CD4-positive, alpha-beta T cell treated with Interferon gamma for 1 hour (primary cell): ENCODE measurements at regions not wholly inside any gene's neighbourhood (a gene's known extent, or its start where the extent isn't known, plus 50 kb on each side); places are given as distances from the start of the nearest gene placed in this dataset.
A peak's percentile ranks its signal among the peaks of the same experiment; 100 is the strongest.

Source experiments
- DNase-seq: peaks from one replicate; pipeline ENCODE4 v3.0.0-alpha.2; 2020

DNA sequence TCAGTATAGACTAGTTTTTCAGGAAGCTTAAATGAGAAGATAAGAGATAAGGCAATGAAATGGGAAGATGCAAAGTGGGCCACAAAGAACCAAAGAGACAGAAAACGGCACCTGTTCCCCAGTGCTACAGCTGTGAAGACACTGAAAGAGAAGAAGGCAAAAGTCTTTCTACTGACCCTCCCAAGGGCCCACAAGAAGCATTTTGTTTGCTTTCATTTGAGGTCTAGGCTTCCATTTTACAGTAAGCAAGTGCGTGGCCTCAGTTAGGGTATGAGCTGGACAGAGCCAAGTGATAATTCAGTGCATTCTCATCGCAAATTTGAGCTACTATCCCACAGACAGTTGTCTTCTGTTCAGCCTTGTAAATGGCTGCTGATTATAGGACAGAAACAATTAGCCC is 53.4 kb upstream of the STK17B start:
- no peak for DNase-seq

DNA sequence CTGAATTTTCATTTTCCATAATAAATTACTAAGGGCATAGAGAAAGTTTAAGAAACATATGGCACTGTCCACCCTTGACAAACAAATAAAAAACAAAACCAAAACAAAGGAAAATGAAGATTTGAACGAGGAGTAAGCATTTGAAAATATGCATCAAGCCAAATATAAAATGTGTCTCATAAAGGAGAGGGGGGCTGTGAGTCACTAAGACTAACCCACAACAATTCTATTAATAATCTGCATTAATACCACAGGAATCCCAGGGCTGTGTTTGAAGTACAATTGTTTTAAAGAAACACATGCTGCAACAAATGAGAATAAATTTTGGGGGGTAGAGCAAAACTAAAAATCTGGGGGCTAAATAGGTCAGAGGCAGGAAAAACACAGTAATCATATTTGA is 53.8 kb upstream of the STK17B start:
- DNase-seq = no peak

- DNase-seq = no peak
These were observed 54.8 kb upstream of the STK17B start for GRCh38 chr2:196226058-196226706.

DNA sequence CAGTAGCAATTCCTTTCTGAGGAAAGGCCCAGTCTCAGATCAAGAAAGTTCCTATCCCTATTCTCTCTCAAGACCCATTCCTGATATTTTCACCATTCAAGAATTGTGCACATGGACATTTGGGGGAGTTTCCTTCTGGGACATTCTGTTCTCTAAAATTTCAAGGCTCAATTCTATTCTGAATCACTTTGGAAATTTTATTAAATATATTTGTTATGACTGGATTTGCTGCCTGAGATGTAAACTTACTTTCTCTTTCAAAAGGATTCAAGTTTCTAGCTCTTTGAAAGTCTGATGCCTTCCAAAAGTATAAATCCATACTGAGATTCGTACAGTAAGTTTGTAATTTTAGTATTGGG is 55.3 kb upstream of the STK17B start:
- no peak for DNase-seq

GRCh38 chr2:196229013-196229412 is 57.6 kb upstream of the STK17B start:
- no peak for DNase-seq

- peak; percentile 80 for DNase-seq
These were observed 58.9 kb upstream of the STK17B start for GRCh38 chr2:196230061-196230854.

DNA sequence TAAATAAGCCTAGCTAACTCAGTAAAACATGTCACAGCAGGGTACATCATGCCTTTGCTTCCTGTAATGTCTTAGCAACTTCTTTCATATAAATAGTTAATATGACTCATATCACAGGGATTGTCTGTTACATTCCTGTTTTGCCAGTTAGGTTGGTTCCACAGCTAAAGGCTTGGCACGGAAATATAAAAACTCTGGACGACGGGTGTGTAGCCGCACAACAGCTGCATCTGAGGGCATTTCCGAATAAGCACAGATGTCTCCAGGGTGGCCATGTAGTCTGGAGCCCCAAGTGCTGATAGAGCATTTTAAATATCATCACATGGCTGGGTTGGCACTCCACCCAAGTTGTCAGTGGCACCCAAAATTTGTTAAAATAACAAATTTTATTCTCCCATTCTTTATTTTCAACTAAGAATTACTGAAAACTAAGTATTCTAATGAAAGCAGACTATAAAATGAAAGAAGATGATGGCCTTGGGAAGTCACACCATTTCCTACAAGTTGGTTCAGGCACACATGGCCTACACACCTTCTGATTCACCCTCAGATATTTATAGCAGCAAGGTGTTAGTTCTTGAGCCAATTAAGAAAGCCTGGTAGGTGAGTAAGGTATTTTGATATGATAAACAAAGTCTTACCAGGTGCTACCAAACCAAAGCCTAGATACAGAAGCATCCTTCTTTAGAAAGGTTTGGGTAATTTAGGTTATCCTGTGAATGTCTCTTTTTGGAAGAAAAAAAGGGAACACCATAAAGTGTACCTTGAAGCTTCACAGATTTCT is 61.8 kb upstream of the STK17B start:
- DNase-seq = no peak

DNA sequence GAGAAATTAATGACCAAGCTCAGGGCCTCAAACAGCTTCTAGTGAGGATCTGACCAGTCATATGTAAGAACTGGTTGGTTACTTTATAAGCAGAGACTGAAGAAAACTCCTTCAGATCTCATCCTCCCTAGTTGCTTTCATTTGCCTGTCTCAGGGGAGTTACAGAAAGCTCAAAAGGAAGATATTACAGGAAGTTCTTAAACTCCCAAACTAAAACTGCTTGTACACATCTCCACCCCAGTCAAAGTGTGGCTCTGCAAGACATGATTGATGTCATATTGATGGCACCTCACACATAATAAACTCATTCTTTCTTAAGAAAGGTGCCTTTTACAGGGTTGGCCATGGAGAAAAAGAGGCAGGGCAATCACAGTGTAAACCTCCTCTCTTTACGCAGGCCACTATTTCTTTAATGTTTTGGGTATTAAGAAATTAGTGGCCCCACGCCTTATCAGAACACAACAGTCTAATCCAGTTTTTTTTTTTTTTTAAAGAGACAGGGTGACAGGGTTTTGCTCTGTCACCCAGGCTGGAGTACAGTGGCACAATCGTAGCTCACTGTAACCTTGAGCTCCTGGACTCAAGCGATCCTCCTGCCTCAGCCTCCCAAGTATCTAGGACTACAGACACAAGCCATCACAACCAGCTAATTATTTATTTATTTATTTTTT is 62.6 kb upstream of the STK17B start:
- no peak for DNase-seq

DNA sequence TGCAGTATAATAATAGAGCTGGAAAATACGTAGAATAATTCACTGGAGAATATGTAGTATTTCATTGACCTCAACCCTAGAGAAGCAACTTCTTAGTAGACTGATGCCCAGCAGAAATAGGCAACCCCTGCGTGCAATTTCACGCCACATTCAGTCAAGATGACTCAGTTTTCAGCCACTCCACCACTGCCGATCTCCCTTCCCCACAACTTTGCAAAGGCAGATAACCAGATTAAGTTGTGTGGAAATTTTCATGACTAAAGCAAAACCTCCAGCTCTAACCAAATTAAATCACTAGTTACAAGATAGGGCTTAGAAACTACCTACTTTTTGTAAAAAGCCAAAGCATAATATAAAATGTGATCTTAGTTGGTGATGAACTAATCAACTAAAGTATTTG is 63.3 kb upstream of the STK17B start:
- peak; percentile 16 for DNase-seq

DNA sequence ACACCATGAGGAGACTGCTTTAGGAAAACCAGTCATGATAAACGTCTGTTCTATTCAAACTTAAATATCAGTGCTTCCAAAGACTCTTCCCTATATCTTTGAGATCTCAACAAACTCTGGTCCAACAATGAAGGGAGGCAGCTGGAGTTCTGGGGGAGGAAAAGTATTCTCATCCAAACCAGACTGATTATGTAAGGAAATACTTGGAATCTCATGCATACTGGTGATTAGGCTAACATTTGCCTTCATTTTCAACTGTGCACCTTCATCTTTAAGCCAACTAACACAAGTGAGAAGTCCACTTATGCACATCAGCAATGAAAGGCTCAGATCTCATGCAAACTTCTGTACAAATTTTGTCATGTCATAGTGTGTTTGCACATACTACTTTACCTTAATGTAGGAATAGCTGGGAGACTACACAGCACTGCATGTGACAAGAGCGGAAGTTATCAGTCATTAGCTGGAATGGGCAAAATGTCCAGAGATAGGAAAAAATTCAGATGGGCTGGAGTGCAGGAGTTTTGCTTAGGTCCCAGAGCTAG is 67.5 kb upstream of the STK17B start:
- no peak for DNase-seq

DNA sequence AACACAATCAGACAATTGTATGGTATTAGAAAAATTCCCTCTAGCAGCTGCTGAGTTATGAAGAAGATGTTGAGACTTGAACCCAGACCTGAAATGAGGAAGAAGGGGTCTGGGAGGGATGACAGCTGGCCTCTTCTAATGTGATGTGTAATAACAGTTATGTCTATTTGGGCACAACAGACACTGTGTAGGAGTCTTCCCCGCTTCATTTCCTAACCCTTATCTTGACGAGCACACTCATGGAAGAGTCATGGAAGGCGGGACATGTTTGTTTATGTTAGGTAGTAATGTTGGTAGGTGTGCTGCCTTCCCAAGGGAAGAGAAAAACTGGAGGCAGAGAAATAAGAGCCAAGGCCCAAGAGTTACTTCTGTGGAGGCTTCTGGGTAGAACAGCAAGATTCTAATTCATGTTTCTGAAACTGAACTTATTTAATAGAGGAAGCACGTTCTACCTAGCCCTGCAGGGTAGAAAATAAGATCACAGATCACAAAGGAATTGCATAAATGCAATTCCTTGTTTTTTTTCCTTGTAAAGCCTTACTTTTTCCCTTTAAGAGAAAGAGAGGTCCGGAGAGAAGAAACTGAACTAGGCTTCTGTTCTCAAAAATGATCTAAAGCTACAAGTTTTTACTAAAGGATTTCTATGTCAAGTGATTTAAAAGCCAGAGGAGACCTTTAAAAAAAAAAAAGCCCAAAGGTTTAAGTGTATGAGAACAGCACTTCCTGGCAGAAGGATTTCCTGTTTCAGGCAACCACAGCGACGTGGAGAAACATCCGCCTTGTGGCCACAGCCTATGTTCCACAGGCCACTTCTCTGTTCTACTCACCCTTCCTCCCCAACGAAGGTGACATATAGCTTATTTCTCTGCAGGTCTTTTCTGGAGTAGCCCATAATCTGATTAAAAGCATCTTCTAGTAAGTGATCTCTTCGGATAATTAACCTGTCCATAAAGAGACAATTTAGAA is 68.5 kb upstream of the STK17B start:
- peak; percentile 88 for DNase-seq

DNA sequence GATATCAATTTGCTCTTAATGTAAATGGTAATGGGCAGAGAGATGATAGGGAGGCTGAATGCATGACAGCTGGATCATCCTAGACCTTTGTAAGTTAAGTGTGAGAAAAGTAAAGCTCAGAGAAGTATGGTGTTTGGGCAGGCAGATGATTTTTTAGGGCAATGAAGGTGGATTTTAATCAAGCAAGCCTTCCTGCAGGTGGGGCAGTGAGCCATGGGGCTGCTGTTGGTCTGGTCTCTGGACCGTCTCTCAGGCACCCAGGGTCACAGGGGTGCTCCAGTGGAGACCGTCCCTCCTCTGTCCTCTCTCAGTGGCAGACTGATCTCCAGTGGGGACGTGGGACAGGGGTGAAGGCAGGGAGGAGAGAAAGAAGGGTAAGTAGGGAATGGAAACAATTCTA is 69.8 kb upstream of the STK17B start:
- no peak for DNase-seq

- peak; percentile 12 for DNase-seq
These were observed 70.8 kb upstream of the STK17B start for GRCh38 chr2:196242131-196242620.

GRCh38 chr2:196244516-196244915 is 73.1 kb upstream of the STK17B start:
- DNase-seq = no peak

DNA sequence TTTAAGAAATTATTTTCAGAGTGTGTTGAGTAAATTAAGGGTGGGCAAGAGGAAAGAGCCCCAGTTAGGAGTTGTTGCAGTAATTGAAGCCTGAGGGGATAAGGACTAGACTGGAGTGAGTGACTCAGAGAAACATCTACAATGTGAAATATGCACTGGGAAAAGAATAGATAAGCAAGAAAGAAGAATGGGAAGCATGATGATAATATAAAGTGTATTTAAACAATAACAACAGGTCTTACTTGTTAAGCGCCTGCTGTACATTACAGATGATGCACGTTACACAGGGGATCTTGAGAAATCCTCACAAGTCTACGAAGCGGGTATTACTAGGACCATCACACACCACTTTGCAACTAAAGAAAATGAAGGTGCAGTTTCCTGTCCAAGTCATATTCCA is 73.6 kb upstream of the STK17B start:
- no peak for DNase-seq

- no peak for DNase-seq
These were observed 74.2 kb upstream of the STK17B start for GRCh38 chr2:196245378-196246140.

- DNase-seq = no peak
These were observed 76.0 kb upstream of the STK17B start for GRCh38 chr2:196247114-196247975.

DNA sequence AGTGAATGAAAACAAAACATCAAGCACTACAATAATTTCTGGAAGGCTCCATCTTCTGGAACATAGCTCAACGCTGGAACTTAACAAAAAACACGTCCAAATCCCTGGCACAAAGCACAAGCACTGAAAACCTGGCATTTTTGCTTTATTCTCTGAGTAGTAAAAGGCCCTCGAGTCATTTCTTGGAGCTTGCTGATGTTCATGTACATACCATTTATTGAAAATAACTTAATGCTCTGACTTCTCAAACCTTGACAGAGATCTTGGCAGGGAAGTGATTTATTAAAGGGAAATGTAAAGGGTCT is 76.5 kb upstream of the STK17B start:
- no peak for DNase-seq

DNA sequence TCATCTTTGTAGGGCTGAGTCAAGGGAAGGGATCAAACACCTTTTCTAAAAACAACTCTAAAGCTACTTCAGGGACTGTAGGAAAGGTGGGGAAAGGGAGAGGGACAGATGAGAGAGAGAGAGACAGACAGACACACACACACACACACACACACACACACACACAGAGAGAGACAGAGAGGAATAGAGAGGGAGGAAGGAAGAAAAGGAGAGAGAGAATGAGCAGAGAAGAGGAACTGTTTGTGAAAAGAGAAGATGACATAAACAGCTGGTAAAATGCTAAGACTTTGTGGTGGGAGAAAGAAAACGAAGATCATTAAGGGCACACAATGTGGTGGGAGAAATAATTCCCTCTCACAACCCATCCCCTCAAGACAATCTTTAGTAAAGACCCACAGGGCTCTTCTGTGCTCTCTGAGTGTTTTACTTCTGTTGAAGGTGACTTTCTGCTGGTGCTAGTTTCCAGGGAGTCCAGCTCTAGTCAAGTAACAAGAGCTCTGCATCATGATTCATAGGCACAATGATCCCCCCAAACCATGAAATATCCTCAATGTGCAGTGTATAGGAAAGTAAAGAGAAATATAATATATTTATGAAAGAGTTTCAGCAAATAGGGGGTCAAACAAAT is 77.2 kb upstream of the STK17B start:
- DNase-seq = no peak

GRCh38 chr2:196249171-196249570 is 77.8 kb upstream of the STK17B start:
- DNase-seq = no peak
